Nephron progenitor cell (in vitro differentiated cells): ENCODE measurements at regions not wholly inside any gene's neighbourhood (a gene's known extent, or its start where the extent isn't known, plus 50 kb on each side); places are given as distances from the start of the nearest gene placed in this dataset.

Source experiments
- DNase-seq: peaks from one replicate; pipeline ENCODE4 v3.0.0; 2021
- H3K27ac Mint-ChIP-seq: 2 replicates; pipeline ENCODE4 v1.8.0; 2021; ENCODE audit warnings: mild to moderate bottlenecking, moderate library complexity, mixed read lengths
- H3K27me3 Mint-ChIP-seq: 2 replicates; pipeline ENCODE4 v1.8.0; 2021; ENCODE audit warnings: mild to moderate bottlenecking, low read depth, mixed read lengths; ENCODE audit not compliant: poor library complexity
- H3K36me3 Mint-ChIP-seq: 2 replicates; pipeline ENCODE4 v1.8.0; 2021; ENCODE audit warnings: low read depth, mixed read lengths
- H3K4me1 Mint-ChIP-seq: 2 replicates; pipeline ENCODE4 v1.8.0; 2021; ENCODE audit warnings: mixed read lengths
- H3K4me3 Mint-ChIP-seq: 2 replicates; pipeline ENCODE4 v1.8.0; 2021; ENCODE audit warnings: mild to moderate bottlenecking, moderate library complexity, mixed read lengths
- H3K9me3 Mint-ChIP-seq: 2 replicates; pipeline ENCODE4 v1.8.0; 2021; ENCODE audit warnings: mild to moderate bottlenecking, moderate library complexity, mixed read lengths
- TF ChIP-seq, protein P1 (sequence below): fragments of 200-600 bp; sonication (generic); IDR thresholded peaks from 2 replicates; pipeline ENCODE4 v1.5.0; 2021; ENCODE audit warnings: antibody characterized with exemption

DNA sequence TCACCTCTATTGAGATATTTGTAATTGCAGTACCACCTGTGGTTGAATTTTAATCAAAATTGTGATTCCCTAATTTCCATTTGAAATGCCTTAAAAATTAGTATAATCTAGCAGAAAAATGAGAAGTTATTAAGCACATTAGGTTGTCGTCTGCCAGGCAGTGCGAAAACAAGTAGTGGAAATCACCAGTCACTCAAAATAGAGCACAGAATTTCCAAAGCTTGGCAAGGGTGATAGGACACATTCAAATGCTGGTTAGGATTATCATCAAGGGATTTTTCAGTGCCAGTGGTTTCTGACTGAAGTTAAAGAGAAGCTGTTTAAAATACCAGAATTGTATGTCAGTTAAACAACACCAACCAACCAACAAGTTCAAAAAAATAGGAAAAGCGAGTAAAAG lies 97.8 kb downstream of the PLK2 start:
- no peak overlapping the region for H3K27ac Mint-ChIP-seq
- H3K4me3 Mint-ChIP-seq, result no peak overlapping the region
- peaks cover 23% of the 10 kb centered on the region for H3K4me1 Mint-ChIP-seq
- no peak for DNase-seq
- H3K36me3 Mint-ChIP-seq, result no peaks in the 10 kb centered on the region
- peaks cover 1% of the 10 kb centered on the region for H3K27me3 Mint-ChIP-seq
- TF ChIP-seq, protein P1, sequence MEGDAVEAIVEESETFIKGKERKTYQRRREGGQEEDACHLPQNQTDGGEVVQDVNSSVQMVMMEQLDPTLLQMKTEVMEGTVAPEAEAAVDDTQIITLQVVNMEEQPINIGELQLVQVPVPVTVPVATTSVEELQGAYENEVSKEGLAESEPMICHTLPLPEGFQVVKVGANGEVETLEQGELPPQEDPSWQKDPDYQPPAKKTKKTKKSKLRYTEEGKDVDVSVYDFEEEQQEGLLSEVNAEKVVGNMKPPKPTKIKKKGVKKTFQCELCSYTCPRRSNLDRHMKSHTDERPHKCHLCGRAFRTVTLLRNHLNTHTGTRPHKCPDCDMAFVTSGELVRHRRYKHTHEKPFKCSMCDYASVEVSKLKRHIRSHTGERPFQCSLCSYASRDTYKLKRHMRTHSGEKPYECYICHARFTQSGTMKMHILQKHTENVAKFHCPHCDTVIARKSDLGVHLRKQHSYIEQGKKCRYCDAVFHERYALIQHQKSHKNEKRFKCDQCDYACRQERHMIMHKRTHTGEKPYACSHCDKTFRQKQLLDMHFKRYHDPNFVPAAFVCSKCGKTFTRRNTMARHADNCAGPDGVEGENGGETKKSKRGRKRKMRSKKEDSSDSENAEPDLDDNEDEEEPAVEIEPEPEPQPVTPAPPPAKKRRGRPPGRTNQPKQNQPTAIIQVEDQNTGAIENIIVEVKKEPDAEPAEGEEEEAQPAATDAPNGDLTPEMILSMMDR, result no peak
- no peaks in the 10 kb centered on the region for H3K9me3 Mint-ChIP-seq

DNA sequence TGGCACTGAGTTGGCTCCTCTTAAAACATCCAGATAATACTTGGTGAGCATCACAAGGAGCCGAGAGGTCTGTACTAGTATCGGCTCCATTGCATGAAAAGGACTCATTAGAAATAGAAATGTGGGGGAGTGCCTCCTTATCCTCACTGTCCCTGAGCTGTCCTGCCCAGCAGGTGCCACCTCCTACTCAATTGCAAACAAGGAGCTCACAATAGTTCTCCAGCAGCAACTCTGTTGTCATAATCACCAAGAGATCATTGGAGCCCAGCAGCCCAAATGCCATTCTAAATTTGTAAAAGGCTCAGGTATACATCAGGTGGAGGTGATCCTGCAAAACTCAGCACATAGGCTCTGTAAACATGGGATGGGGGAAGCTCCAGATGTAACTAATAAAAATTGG lies 99.1 kb downstream of the PLK2 start:
- H3K4me1 Mint-ChIP-seq, result peaks cover 23% of the 10 kb centered on the region
- TF ChIP-seq, protein P1, result no peak
- H3K27me3 Mint-ChIP-seq, result peaks cover 3% of the 10 kb centered on the region
- DNase-seq, result no peak
- no peaks in the 10 kb centered on the region for H3K36me3 Mint-ChIP-seq
- no peak overlapping the region for H3K4me3 Mint-ChIP-seq
- H3K9me3 Mint-ChIP-seq, result no peaks in the 10 kb centered on the region
- H3K27ac Mint-ChIP-seq, result no peak overlapping the region

DNA sequence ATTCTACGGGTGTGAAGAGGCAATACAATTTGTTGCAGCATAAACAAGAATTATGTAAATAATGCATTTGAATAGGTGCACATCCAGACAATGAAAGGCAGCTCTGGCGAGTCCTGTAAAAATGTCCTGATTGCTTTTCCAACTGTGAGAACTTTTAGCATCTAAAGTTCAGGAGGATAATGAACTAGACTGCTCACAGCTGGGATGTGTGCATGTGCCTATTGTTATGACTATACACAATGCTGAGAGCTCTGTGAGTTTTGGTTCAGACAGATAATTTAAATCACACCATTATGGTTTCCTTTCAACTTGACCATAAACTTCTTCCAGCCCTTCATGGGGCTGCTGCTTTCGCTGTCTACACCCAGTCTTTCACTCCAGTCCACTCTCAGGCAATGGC lies 99.9 kb downstream of the PLK2 start:
- Mint-ChIP-seq H3K27ac (no peak overlapping the region), H3K9me3 (no peaks in the 10 kb centered on the region), H3K4me3 (no peak overlapping the region), H3K4me1 (peaks cover 24% of the 10 kb centered on the region), H3K27me3 (peaks cover 3% of the 10 kb centered on the region), H3K36me3 (no peaks in the 10 kb centered on the region)
- DNase-seq, result no peak
- TF ChIP-seq, protein P1, result no peak

DNA sequence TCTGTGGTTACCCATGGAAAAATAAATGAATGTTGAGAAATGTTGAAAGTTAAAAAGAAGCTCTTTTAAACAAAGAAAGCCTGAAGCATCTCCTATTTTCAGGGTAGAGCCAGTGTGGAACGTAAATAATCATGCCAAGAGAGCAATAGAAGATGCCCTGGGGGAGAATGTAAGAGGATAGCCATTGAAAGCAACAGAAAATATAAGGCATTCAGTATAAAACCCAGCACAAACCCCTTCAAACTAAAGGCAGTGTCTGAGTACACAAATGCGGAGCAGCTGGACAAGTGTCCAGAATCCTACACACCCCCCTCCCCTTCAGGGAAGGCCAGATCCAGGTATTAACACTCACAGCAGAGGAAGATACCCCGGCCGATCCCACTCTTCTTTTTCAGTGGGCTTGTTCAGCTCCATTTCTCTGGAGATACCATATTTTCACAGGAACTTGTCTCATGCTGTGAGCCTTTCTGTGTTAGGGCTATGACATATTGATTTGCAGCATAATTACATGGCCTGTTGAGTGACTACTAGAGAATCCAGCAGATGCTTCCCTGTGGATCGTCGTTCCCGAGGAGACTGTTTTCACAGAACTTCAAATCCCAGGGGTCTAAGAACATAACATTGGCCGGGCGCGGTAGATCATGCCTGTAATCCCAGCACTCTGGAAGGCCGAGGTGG lies 101.2 kb downstream of the PLK2 start:
- Mint-ChIP-seq H3K9me3 (no peaks in the 10 kb centered on the region), H3K27me3 (peaks cover 3% of the 10 kb centered on the region), H3K27ac (peak overlapping the region; percentile 62), H3K36me3 (no peaks in the 10 kb centered on the region), H3K4me3 (peak overlapping the region; percentile 20), H3K4me1 (peaks cover 35% of the 10 kb centered on the region)
- peak; percentile 5 for DNase-seq
- TF ChIP-seq, protein P1, result no peak

DNA sequence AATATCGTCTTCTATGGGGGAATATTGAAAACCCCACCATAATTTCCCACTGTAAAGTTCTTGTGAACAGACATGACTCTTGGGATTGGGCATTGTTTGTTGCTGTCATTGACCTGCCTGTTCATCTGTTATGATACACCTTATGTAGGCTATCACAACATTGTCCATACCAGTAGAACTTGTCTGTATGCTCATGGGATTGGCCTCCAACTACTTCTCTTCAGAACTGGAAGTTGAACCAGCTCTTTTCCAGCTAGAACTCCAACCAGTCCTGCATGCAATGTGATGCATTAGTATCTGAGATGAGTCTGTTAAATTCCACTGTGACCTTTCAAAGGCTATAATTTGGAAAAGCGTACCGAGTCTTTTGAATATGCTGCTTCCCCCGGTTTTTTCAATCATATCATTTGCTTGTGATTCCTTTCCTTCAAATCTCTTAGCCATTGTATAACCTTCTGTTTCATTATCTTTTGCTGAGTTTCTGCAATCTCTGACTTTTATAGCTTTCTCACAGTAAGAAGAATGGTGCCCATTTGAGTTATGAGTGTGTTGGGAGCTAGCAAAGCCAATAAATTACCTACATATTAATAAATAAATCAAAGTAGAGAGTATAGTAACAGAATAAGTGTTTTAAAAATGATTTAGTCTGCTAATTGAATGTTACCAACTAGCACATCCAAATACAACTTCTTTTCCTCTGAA lies 101.9 kb downstream of the PLK2 start:
- no peaks in the 10 kb centered on the region for H3K36me3 Mint-ChIP-seq
- H3K9me3 Mint-ChIP-seq, result no peaks in the 10 kb centered on the region
- TF ChIP-seq, protein P1, result no peak
- H3K27ac Mint-ChIP-seq, result peak overlapping the region; percentile 62
- H3K27me3 Mint-ChIP-seq, result peaks cover 3% of the 10 kb centered on the region
- H3K4me3 Mint-ChIP-seq, result no peak overlapping the region
- peaks cover 35% of the 10 kb centered on the region for H3K4me1 Mint-ChIP-seq
- DNase-seq, result no peak

DNA sequence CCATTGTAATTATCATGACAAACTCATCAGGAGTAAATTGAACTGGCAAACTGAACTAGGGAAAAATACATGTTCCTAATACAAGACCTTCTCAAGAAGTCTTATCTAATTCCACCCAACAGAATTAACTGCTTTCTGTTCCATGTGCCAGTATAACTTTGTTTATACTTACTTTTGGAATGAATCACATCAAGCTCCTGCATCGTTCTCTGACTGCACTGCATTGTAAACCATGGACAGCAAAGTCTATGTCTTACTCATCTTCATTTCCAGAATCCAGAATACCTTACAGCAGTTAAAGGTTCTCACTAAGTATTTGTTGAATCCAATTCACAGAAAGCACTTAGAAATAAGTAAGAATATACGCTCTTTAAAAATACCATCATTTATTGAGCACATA lies 102.8 kb downstream of the PLK2 start:
- TF ChIP-seq, protein P1, result no peak
- H3K4me3 Mint-ChIP-seq, result no peak overlapping the region
- H3K36me3 Mint-ChIP-seq, result no peaks in the 10 kb centered on the region
- H3K9me3 Mint-ChIP-seq, result no peaks in the 10 kb centered on the region
- peaks cover 3% of the 10 kb centered on the region for H3K27me3 Mint-ChIP-seq
- H3K4me1 Mint-ChIP-seq, result peaks cover 35% of the 10 kb centered on the region
- no peak overlapping the region for H3K27ac Mint-ChIP-seq
- no peak for DNase-seq
